ENCODE measurements at regions not wholly inside any gene's neighbourhood (a gene's known extent, or its start where the extent isn't known, plus 50 kb on each side); places are given as distances from the start of the nearest gene placed in this dataset.

GRCh38 chr4:111031001-111031579 lies 408.2 kb upstream of the PITX2 start:
- TF ChIP-seq CTCF (IDR thresholded peaks at IDR 0.05): no peak
- no peak for TF ChIP-seq EP300 (IDR thresholded peaks at IDR 0.05)
- TF ChIP-seq POLR2A (IDR thresholded peaks at IDR 0.05): no peak
